Choroid plexus epithelial cell (primary cell): ENCODE measurements at regions not wholly inside any gene's neighbourhood (a gene's known extent, or its start where the extent isn't known, plus 50 kb on each side); places are given as distances from the start of the nearest gene placed in this dataset.

Source experiments
- DNase-seq: peaks from one replicate; pipeline ENCODE4 v3.0.0-alpha.2; 2010; ENCODE audit warnings: low read depth
- H3K4me3 ChIP-seq: 2 replicates; pipeline ENCODE4 v1.5.1; 2011; ENCODE audit warnings: low read depth, mild to moderate bottlenecking, control low read depth, low read length, moderate library complexity
- CTCF ChIP-seq: conservative IDR thresholded peaks from 2 replicates; pipeline ENCODE4 v1.5.1; 2011; ENCODE audit warnings: low read depth, mild to moderate bottlenecking, control low read depth, inconsistent platforms, low read length, moderate library complexity

- no peak overlapping the region for H3K4me3 ChIP-seq
- DNase-seq, result no peak
- no peak for TF ChIP-seq CTCF
Measured at GRCh38 chr1:218600968-218601367, 255.8 kb downstream of the TGFB2 start.

GRCh38 chr1:218604217-218604616 lies 259.1 kb downstream of the TGFB2 start:
- no peak overlapping the region for H3K4me3 ChIP-seq
- no peak for TF ChIP-seq CTCF
- no peak for DNase-seq

- no peak for TF ChIP-seq CTCF
- no peak for DNase-seq
- H3K4me3 ChIP-seq, result no peak overlapping the region
Measured at GRCh38 chr1:218611916-218612585, 266.9 kb downstream of the TGFB2 start.

DNA sequence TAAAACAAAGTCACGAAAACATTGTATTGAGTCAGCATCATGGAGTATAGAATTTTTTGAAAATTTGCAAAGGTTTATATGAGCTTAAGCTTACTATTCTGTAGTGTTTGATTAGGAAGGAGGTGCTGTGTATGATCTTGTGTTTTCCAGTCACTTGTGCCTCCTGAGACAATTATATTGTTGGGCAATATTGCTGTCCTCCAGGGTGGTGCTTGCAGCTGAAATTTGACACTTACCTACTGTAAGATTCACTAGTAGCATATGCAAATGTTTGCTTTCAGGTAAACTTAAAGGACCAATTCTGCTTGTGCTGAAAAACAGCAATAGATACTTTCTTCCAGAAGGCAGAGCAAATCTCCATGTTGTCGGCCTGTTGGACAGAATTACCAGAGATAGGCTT lies 268.0 kb downstream of the TGFB2 start:
- H3K4me3 ChIP-seq, result no peak overlapping the region
- no peak for DNase-seq
- TF ChIP-seq CTCF, result no peak

GRCh38 chr1:218614031-218614430 lies 268.9 kb downstream of the TGFB2 start:
- no peak overlapping the region for H3K4me3 ChIP-seq
- no peak for TF ChIP-seq CTCF
- DNase-seq, result no peak

DNA sequence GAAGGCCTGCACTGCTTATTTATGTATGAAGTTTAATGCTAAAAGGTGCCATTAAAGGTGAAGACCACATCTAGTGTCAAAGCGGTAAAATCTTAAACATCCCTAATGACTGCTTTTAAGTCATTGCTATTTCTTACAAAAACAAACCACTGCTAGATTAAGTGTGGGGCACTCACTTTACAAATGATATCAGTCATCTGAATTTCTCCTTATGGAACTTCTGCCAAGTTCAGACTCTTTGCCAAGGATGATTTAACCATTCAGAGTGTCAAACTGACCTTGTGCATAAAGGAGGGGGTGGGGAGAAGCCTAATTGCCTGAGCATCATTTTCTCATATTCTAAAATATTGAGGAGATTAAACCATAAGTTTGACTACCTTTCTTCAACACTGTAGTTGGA lies 271.5 kb downstream of the TGFB2 start:
- DNase-seq, result peak; percentile 36
- H3K4me3 ChIP-seq, result no peak overlapping the region
- TF ChIP-seq CTCF, result no peak

DNA sequence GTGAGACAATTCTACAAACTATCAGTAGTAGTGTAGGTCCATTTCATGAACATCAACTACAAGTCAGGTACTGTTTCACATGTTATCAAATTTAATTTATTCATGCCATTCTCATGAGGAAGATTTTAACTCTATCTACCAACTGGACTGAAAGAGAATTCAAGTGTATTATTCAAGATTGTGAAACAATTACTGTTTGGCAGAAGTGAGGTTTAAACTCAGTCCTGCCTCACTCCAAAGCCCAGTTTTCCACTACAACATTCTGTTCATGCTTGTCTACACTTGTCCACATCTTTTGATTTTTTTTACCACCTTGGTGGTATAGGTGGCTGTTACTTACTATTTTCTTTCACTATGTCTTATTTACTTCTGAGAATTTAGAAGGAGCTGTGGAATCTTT lies 272.9 kb downstream of the TGFB2 start:
- no peak for TF ChIP-seq CTCF
- no peak for DNase-seq
- no peak overlapping the region for H3K4me3 ChIP-seq
